Uterus (tissue), 3 donors: ENCODE measurements at regions not wholly inside any gene's neighbourhood (a gene's known extent, or its start where the extent isn't known, plus 50 kb on each side); places are given as distances from the start of the nearest gene placed in this dataset.

Experiments
- DNase-seq, 2 donors: peaks; one replicate each; pipeline ENCODE4 v3.0.0-alpha.2; 2019 to 2020
- H3K27ac ChIP-seq, 2 donors: fragments of 200-600 bp; sonication (generic); 1 replicate in 1 of 2; 2 replicates in 1 of 2; pipeline ENCODE4 v1.5.1; 2016 to 2018
- H3K27me3 ChIP-seq, 2 donors: fragments of 200-600 bp; sonication (generic); one replicate each; pipeline ENCODE4 v1.5.1; 2018 to 2019; ENCODE audit warnings: control low read depth in 1 of 2
- H3K36me3 ChIP-seq, 2 donors: fragments of 200-600 bp; sonication (generic); one replicate each; pipeline ENCODE4 v1.5.1; 2019; ENCODE audit warnings: control low read depth in 1 of 2
- H3K4me1 ChIP-seq, 2 donors: fragments of 200-600 bp; sonication (generic); one replicate each; pipeline ENCODE4 v1.5.1; 2018 to 2019; ENCODE audit warnings: control low read depth in 1 of 2
- H3K4me3 ChIP-seq, 2 donors: fragments of 200-600 bp; sonication (generic); 1 replicate in 1 of 2; 2 replicates in 1 of 2; pipeline ENCODE4 v1.5.1; 2018 to 2019; ENCODE audit warnings: mild to moderate bottlenecking in 1 of 2
- H3K9me3 ChIP-seq, 2 donors: fragments of 200-600 bp; sonication (generic); one replicate each; pipeline ENCODE4 v1.5.1; 2019; ENCODE audit warnings: control low read depth in 1 of 2
- CTCF ChIP-seq, 4 experiments: fragments of 200-600 bp in 2 of 4; fragments of 450-650 bp in 2 of 4; sonication (generic) in 2 of 4; IDR thresholded peaks; one replicate each; pipeline ENCODE4 v1.5.1; 2016 to 2019; ENCODE audit warnings: antibody characterized with exemption in 4 of 4, mild to moderate bottlenecking in 2 of 4, moderate library complexity in 1 of 4
- POLR2A ChIP-seq, 2 donors: fragments of 450-650 bp; IDR thresholded peaks; one replicate each; pipeline ENCODE4 v1.6.1; 2016; ENCODE audit warnings: antibody characterized with exemption in 2 of 2, mild to moderate bottlenecking in 1 of 2, moderate library complexity in 1 of 2
- intact Hi-C: fragments of 100-400 bp; cut with DNase I; formaldehyde crosslinking; loops from one replicate; pipeline ENCODE4 v1.15.1; 2023; ENCODE audit warnings: low total_unique reads
- donor health status: DM: yes; HTN: yes; CAD: no.

GRCh38 chr6:14267885-14268660, 150.5 kb downstream of the CD83 start:
- Histone ChIP-seq H3K27ac (no peak overlapping the region), H3K36me3 (no peaks in the 10 kb centered on the region), H3K4me3 (no peak overlapping the region), H3K27me3 (no peaks in the 10 kb centered on the region), H3K4me1 (no peaks in the 10 kb centered on the region), H3K9me3 (no peaks in the 10 kb centered on the region)
- TF ChIP-seq CTCF (IDR thresholded peaks at IDR 0.05) = no peak
- TF ChIP-seq POLR2A (IDR thresholded peaks at IDR 0.05) = no peak
- no peak for DNase-seq
- intact Hi-C loops = no loop called here

- Histone ChIP-seq H3K36me3 (no peaks in the 10 kb centered on the region), H3K9me3 (no peaks in the 10 kb centered on the region), H3K27me3 (no peaks in the 10 kb centered on the region), H3K27ac (no peak overlapping the region), H3K4me3 (no peak overlapping the region), H3K4me1 (no peaks in the 10 kb centered on the region)
- no peak for DNase-seq
- intact Hi-C loops = no loop called here
- TF ChIP-seq CTCF (IDR thresholded peaks at IDR 0.05) (no peak), POLR2A (IDR thresholded peaks at IDR 0.05) (no peak)
These were observed 151.9 kb downstream of the CD83 start for GRCh38 chr6:14269436-14269835.

GRCh38 chr6:14270142-14270893, 152.7 kb downstream of the CD83 start:
- Histone ChIP-seq H3K4me1 (no peaks in the 10 kb centered on the region), H3K27ac (no peak overlapping the region), H3K36me3 (no peaks in the 10 kb centered on the region), H3K4me3 (no peak overlapping the region), H3K27me3 (no peaks in the 10 kb centered on the region), H3K9me3 (no peaks in the 10 kb centered on the region)
- DNase-seq = no peak
- no peak for TF ChIP-seq POLR2A (IDR thresholded peaks at IDR 0.05)
- TF ChIP-seq CTCF (IDR thresholded peaks at IDR 0.05) = no peak
- intact Hi-C loops = no loop called here

DNA sequence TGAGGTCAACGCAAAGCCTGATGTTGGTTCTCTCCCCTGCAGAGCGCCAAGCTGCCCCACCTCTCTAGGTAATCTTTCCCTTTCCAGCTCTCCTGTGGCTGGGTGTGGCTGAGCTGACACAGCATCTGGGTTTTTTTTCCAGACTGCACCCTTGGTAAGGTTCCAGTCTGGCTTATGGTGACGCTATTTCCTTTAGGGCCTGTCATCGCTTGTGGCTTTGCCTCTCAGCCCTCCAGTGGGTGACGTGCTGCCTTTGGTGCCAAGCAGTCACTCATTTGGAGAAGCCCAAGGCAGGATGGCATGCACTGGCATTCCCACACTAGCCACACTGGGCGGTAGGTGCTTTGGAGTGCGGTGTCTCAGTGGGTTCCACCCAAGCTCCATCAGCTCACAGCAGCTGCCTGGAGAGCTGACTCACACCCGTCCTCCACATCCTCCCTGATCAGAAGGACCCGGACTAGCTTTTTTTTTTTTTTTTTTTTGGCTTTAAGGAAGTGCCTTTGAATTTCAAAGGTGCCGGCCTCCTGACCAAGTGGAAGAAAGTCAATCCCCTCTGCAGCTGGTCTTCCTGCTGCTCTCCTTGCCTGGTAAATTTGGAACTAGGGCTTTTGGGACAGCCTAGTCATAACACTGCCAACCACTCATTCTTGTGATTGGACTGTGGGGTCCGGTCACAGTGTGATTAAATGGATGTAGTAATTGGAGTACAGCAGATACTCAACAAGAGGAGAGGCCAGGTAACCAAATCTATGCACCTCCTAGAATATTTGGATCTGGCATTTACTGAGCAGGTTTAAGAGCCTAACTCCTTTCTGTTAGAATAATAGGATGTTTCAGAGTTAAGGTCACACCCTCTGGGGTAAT, 153.6 kb downstream of the CD83 start:
- DNase-seq = no peak
- Histone ChIP-seq H3K9me3 (no peaks in the 10 kb centered on the region), H3K27me3 (no peaks in the 10 kb centered on the region), H3K4me3 (no peak overlapping the region), H3K36me3 (no peaks in the 10 kb centered on the region), H3K4me1 (peaks cover 0 to 8% of the 10 kb centered on the region in 2 donors), H3K27ac (no peak overlapping the region)
- TF ChIP-seq POLR2A (IDR thresholded peaks at IDR 0.05) (no peak), CTCF (IDR thresholded peaks at IDR 0.05) (no peak)
- intact Hi-C loops = no loop called here
